Nephron (organoid): ENCODE measurements at regions not wholly inside any gene's neighbourhood (a gene's known extent, or its start where the extent isn't known, plus 50 kb on each side); places are given as distances from the start of the nearest gene placed in this dataset.

Experiments
- H3K27ac Mint-ChIP-seq, 3 experiments: 2 replicates each; pipeline ENCODE4 v1.8.0; 2020; ENCODE audit warnings: mixed read lengths in 3 of 3, mild to moderate bottlenecking in 2 of 3, moderate library complexity in 1 of 3
- H3K27me3 Mint-ChIP-seq: 2 replicates; pipeline ENCODE4 v1.8.0; 2021; ENCODE audit warnings: low read depth, mild to moderate bottlenecking, moderate library complexity, mixed read lengths
- H3K36me3 Mint-ChIP-seq: 2 replicates; pipeline ENCODE4 v1.8.0; 2020; ENCODE audit warnings: low read depth, mixed read lengths
- H3K4me1 Mint-ChIP-seq: 2 replicates; pipeline ENCODE4 v1.8.0; 2020; ENCODE audit warnings: mixed read lengths
- H3K4me3 Mint-ChIP-seq, 3 experiments: 2 replicates each; pipeline ENCODE4 v1.8.0; 2020; ENCODE audit warnings: mild to moderate bottlenecking in 3 of 3, mixed read lengths in 3 of 3, moderate library complexity in 2 of 3
- H3K9me3 Mint-ChIP-seq: 2 replicates; pipeline ENCODE4 v1.8.0; 2020; ENCODE audit warnings: mixed read lengths
- CTCF ChIP-seq, 3 experiments: fragments of 200-600 bp; sonication (generic); IDR thresholded peaks; one replicate each; pipeline ENCODE4 v1.5.0; 2021; ENCODE audit warnings: antibody characterized with exemption in 3 of 3; ENCODE audit not compliant: unreplicated experiment in 3 of 3

GRCh38 chr4:112731715-112732114 is 94.8 kb downstream of the LARP7 start:
- no peak overlapping the region for H3K4me3 Mint-ChIP-seq
- H3K27me3 Mint-ChIP-seq = no peaks in the 10 kb centered on the region
- H3K27ac Mint-ChIP-seq = no peak overlapping the region
- H3K36me3 Mint-ChIP-seq = no peaks in the 10 kb centered on the region
- H3K9me3 Mint-ChIP-seq = no peaks in the 10 kb centered on the region
- no peaks in the 10 kb centered on the region for H3K4me1 Mint-ChIP-seq
- TF ChIP-seq CTCF (IDR thresholded peaks at IDR 0.05; ENCODE audit: unreplicated experiment in 3 of 3) = no peak

- H3K4me1 Mint-ChIP-seq = no peaks in the 10 kb centered on the region
- no peaks in the 10 kb centered on the region for H3K36me3 Mint-ChIP-seq
- H3K27ac Mint-ChIP-seq = no peak overlapping the region
- no peaks in the 10 kb centered on the region for H3K9me3 Mint-ChIP-seq
- no peak for TF ChIP-seq CTCF (IDR thresholded peaks at IDR 0.05; ENCODE audit: unreplicated experiment in 3 of 3)
- no peaks in the 10 kb centered on the region for H3K27me3 Mint-ChIP-seq
- no peak overlapping the region for H3K4me3 Mint-ChIP-seq
Observed at GRCh38 chr4:112732142-112732541, 95.2 kb downstream of the LARP7 start.

- Mint-ChIP-seq H3K36me3 (no peaks in the 10 kb centered on the region), H3K27me3 (no peaks in the 10 kb centered on the region), H3K27ac (no peak overlapping the region), H3K9me3 (no peaks in the 10 kb centered on the region), H3K4me1 (no peaks in the 10 kb centered on the region), H3K4me3 (no peak overlapping the region)
- TF ChIP-seq CTCF (IDR thresholded peaks at IDR 0.05; ENCODE audit: unreplicated experiment in 3 of 3) = no peak
Observed at GRCh38 chr4:112735474-112735951, 98.6 kb downstream of the LARP7 start.

GRCh38 chr4:112736718-112737135 is 99.8 kb downstream of the LARP7 start:
- Mint-ChIP-seq H3K9me3 (no peaks in the 10 kb centered on the region), H3K27ac (no peak overlapping the region), H3K4me3 (no peak overlapping the region), H3K27me3 (no peaks in the 10 kb centered on the region), H3K4me1 (no peaks in the 10 kb centered on the region), H3K36me3 (no peaks in the 10 kb centered on the region)
- TF ChIP-seq CTCF (IDR thresholded peaks at IDR 0.05; ENCODE audit: unreplicated experiment in 3 of 3) = no peak

GRCh38 chr4:112739442-112739841 is 102.5 kb downstream of the LARP7 start:
- no peaks in the 10 kb centered on the region for H3K4me1 Mint-ChIP-seq
- no peak for TF ChIP-seq CTCF (IDR thresholded peaks at IDR 0.05; ENCODE audit: unreplicated experiment in 3 of 3)
- H3K36me3 Mint-ChIP-seq = no peaks in the 10 kb centered on the region
- H3K27ac Mint-ChIP-seq = no peak overlapping the region
- H3K9me3 Mint-ChIP-seq = no peaks in the 10 kb centered on the region
- H3K4me3 Mint-ChIP-seq = no peak overlapping the region
- no peaks in the 10 kb centered on the region for H3K27me3 Mint-ChIP-seq

GRCh38 chr4:112747036-112747435 is 110.1 kb downstream of the LARP7 start:
- H3K27ac Mint-ChIP-seq = no peak overlapping the region
- TF ChIP-seq CTCF (IDR thresholded peaks at IDR 0.05; ENCODE audit: unreplicated experiment in 3 of 3) = no peak
- no peaks in the 10 kb centered on the region for H3K4me1 Mint-ChIP-seq
- H3K36me3 Mint-ChIP-seq = no peaks in the 10 kb centered on the region
- no peak overlapping the region for H3K4me3 Mint-ChIP-seq
- H3K9me3 Mint-ChIP-seq = no peaks in the 10 kb centered on the region
- H3K27me3 Mint-ChIP-seq = no peaks in the 10 kb centered on the region
